Skin epidermis (tissue), 12 donors: ENCODE measurements at regions not wholly inside any gene's neighbourhood (a gene's known extent, or its start where the extent isn't known, plus 50 kb on each side); places are given as distances from the start of the nearest gene placed in this dataset.
A peak's percentile ranks its signal among the peaks of the same experiment; 100 is the strongest.
"Not testable (repeated sequence)": the region's sequence is repeated elsewhere in the genome, so short reads cannot be mapped to it uniquely, and the experiment has no call there.

Source experiments
- H3K27ac ChIP-seq, 21 experiments: fragments of 200-600 bp; sonication (generic) in 11 of 21; one replicate each; pipeline ENCODE4 v1.5.0; 2020; ENCODE audit warnings: mild to moderate bottlenecking in 3 of 21, inconsistent platforms in 2 of 21, moderate library complexity in 2 of 21
- H3K4me3 ChIP-seq, 7 experiments: fragments of 200-600 bp; sonication (generic) in 2 of 7; one replicate each; pipeline ENCODE4 v1.5.0; 2020; ENCODE audit warnings: inconsistent platforms in 2 of 7, mild to moderate bottlenecking in 2 of 7, moderate library complexity in 1 of 7

DNA sequence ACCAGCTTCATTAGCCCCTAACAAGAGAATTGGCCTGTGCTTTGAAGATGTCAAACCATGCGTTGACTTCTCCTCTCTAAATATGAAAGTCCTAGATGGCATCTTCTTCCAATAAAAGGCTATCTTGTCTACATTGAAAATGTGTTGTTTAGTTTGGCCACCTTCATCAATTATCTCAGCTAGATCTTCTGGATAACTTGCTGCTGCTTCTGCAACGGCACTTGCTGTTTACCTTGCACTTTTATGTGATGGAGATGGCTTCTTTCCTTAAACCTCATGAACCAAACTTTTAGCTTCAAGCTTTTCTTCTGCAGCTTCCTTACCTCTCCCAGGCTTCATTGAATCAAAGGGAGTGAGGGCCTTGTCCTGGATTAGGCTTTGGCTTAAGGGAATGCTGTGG, 58.6 kb upstream of the CSNK1E start:
- not testable (repeated sequence) for H3K4me3 ChIP-seq, H3K27ac ChIP-seq

GRCh38 chr22:38375005-38375404, 57.8 kb upstream of the CSNK1E start:
- not testable (repeated sequence) for H3K4me3 ChIP-seq
- peak overlapping the region in 1 of 21 experiments; percentile 44 for H3K27ac ChIP-seq

- H3K27ac ChIP-seq = peak overlapping the region in 4 of 21 experiments; percentile 20 to 51 (median 36)
Observed at GRCh38 chr22:38374433-38374831, 57.2 kb upstream of the CSNK1E start.

GRCh38 chr22:38373783-38374432, 56.7 kb upstream of the CSNK1E start:
- H3K4me3 ChIP-seq = not testable (repeated sequence)
- H3K27ac ChIP-seq = peak overlapping the region in 3 of 21 experiments; percentile 30 to 76 (median 36)

More at GRCh38 chr22:38374433-38374831, 57.2 kb upstream of the CSNK1E start:
- H3K4me3 ChIP-seq = not testable (repeated sequence)

GRCh38 chr22:38372665-38373064, 55.4 kb upstream of the CSNK1E start:
- H3K4me3 ChIP-seq, H3K27ac ChIP-seq: not testable (repeated sequence)

GRCh38 chr22:38370490-38370889, 53.3 kb upstream of the CSNK1E start:
- not testable (repeated sequence) for H3K4me3 ChIP-seq, H3K27ac ChIP-seq

GRCh38 chr22:38369132-38369531, 51.9 kb upstream of the CSNK1E start:
- not testable (repeated sequence) for H3K4me3 ChIP-seq, H3K27ac ChIP-seq
